Activated CD8-positive, alpha-beta memory T cell treated with anti-CD3 and anti-CD28 coated beads for 48 hours (primary cell): ENCODE measurements at regions not wholly inside any gene's neighbourhood (a gene's known extent, or its start where the extent isn't known, plus 50 kb on each side); places are given as distances from the start of the nearest gene placed in this dataset.
"Not testable (repeated sequence)": the region's sequence is repeated elsewhere in the genome, so short reads cannot be mapped to it uniquely, and the experiment has no call there.

Experiments
- DNase-seq, 3 experiments: peaks; one replicate each; pipeline ENCODE4 v3.0.0-alpha.2; 2020; ENCODE audit warnings: low read depth in 2 of 3, low spot score in 2 of 3

GRCh38 chr15:55126111-55126510 lies 70.6 kb downstream of the RSL24D1 start:
- DNase-seq: no peak

- no peak for DNase-seq
Observed at GRCh38 chr15:55124616-55125015, 72.1 kb downstream of the RSL24D1 start.

- DNase-seq: no peak
Observed at GRCh38 chr15:55118344-55118870, 78.3 kb downstream of the RSL24D1 start.

- no peak for DNase-seq
Observed at GRCh38 chr15:55116636-55117035, 80.1 kb downstream of the RSL24D1 start.

- no peak for DNase-seq
Observed at GRCh38 chr15:55113736-55114135, 83.0 kb downstream of the RSL24D1 start.

GRCh38 chr15:55112706-55113105 lies 84.0 kb downstream of the RSL24D1 start:
- DNase-seq: no peak

- DNase-seq: no peak
Observed at GRCh38 chr15:55110446-55110845, 86.3 kb downstream of the RSL24D1 start.

GRCh38 chr15:55108858-55109518 lies 87.8 kb downstream of the RSL24D1 start:
- DNase-seq: peak; percentile 6 to 30 (median 18)

- DNase-seq: no peak
Observed at GRCh38 chr15:55108448-55108847, 88.3 kb downstream of the RSL24D1 start.

- no peak for DNase-seq
Observed at GRCh38 chr15:55106155-55106554, 90.6 kb downstream of the RSL24D1 start.

- no peak for DNase-seq
Observed at GRCh38 chr15:55094136-55094535, 102.6 kb downstream of the RSL24D1 start.

GRCh38 chr15:55088207-55088606 lies 108.5 kb downstream of the RSL24D1 start:
- DNase-seq: no peak

- DNase-seq: no peak
Observed at GRCh38 chr15:55084673-55085072, 112.1 kb downstream of the RSL24D1 start.

- DNase-seq: no peak
Observed at GRCh38 chr15:55084216-55084615, 112.5 kb downstream of the RSL24D1 start.

- DNase-seq: not testable (repeated sequence)
Observed at GRCh38 chr15:55077052-55077451, 119.7 kb downstream of the RSL24D1 start.

- DNase-seq: no peak
Observed at GRCh38 chr15:55074431-55074830, 122.3 kb downstream of the RSL24D1 start.

GRCh38 chr15:55063970-55064369 lies 132.8 kb downstream of the RSL24D1 start:
- not testable (repeated sequence) for DNase-seq

- no peak for DNase-seq
Observed at GRCh38 chr15:55060836-55061235, 135.9 kb downstream of the RSL24D1 start.

- no peak for DNase-seq
Observed at GRCh38 chr15:55056500-55056899, 140.2 kb downstream of the RSL24D1 start.

GRCh38 chr15:55044162-55044561 lies 152.6 kb downstream of the RSL24D1 start:
- no peak for DNase-seq

- DNase-seq: no peak
Observed at GRCh38 chr15:55037071-55037470, 159.7 kb downstream of the RSL24D1 start.

GRCh38 chr15:55035749-55036148 lies 161.0 kb downstream of the RSL24D1 start:
- DNase-seq: no peak

GRCh38 chr15:55033574-55033973 lies 163.2 kb downstream of the RSL24D1 start:
- no peak for DNase-seq
